ENCODE measurements at regions not wholly inside any gene's neighbourhood (a gene's known extent, or its start where the extent isn't known, plus 50 kb on each side); places are given as distances from the start of the nearest gene placed in this dataset.
"Not testable (repeated sequence)": the region's sequence is repeated elsewhere in the genome, so short reads cannot be mapped to it uniquely, and the experiment has no call there.

DNA sequence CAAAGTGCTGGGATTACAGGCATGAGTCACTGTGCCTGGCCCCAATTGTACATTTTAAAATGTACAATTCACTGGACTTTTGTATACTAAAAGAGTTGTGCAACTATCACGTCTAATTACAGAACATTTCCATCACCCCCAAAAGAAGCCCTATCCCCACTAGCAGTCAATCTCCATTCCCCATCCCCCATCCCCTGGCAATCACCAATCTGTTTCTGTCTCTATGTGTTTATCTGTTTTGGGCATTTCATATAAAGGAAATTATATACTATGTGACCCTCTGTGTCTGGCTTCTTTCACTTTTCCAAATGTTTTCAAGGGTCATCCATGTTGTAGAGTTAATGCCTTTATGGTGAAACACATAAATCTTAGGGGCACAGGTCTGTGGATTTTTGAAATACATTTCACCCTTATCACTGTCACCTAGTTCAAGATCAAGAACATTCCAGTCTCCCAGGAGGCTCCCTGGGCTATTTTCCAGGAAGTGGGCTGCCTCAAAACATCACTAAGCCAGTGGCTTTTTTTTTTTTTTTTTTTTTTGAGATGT is 129.2 kb downstream of the CRLF3 start:
- not testable (repeated sequence) for FAIRE-seq; DNase-seq (ENCODE audit: low spot score in 2 of 2)

- not testable (repeated sequence) for DNase-seq (ENCODE audit: low spot score in 2 of 2); FAIRE-seq
These were observed 130.7 kb downstream of the CRLF3 start for GRCh38 chr17:30693772-30694171.

DNA sequence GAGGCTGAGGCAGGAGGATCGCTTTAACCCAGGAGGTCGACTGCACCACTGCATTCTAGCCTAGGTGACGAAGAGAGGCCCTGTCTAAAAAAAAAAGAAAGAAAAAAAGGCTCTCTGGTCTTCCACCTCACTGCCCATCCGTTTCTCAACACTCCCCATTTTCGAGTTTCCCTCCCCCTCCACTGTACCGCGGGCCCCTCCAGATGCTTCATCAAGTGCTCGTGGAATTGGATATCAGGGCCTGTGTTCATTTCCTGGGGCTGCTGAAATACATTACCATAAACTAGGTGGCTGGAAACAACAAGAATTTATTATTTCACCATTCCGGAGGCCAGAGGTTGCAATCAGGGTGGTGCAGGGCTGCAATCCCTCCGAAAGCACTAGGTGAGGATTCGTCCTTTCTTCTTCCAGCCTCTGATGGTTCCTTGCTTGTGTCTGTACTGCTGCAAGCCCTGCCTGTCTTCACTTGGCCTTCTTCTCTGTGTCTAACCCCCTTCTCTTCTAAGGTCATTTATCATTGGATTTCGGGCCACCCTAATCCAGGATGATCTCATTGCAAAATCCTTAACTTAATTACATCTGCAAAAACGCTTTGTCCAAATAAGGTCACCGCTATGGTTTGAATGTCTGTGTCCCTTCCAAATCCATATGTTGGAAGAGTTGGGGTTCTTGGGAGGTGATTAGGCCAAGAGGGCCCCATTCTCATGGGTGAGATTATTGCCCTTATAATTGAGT is 135.1 kb downstream of the CRLF3 start:
- not testable (repeated sequence) for DNase-seq (ENCODE audit: low spot score in 2 of 2); FAIRE-seq

DNA sequence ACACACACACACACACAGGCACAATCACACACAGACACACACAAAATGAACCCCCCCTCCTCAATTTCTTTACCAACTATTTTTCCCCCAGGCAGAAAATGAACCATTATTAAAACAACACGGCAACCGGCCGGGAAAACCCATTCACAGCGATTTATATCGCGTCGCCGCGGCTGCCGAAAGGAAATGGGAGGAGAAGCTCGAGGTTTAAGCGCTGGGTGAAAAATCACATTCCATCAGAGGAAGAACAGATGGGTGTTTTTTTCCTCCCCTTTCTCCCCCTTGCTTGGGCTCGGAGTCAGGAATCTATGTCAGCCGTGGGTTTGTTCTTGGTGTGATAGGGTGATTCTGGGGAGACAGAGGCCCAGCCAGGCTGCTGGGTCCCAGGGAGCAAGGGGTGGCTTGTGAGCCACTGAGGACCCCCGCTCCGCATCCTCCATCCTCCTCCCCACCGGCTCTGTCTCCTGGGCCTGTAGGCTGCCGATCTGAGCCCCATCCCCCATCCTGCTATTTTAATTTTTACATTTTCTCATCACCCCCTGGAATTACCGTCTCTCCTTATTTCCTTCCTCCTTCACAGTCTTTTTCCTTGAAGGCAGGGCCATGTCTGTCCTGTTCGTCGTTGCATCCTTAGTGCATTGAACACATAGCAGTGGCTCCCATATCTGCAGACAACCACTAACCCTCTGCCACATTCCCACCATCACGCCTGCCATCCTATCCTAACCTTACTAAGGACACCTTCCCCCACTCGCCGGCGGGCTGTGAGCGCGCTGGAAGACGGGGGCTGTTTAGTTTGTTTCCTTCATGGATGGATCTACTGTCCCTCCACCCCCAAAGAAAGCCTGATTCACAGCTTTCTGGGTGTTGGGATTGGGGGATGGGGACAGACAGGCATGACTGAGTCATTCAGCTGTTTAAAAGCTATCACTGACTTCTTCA is 137.7 kb downstream of the CRLF3 start:
- FAIRE-seq; DNase-seq (ENCODE audit: low spot score in 2 of 2): not testable (repeated sequence)

GRCh38 chr17:30682280-30682679 is 142.2 kb downstream of the CRLF3 start:
- not testable (repeated sequence) for FAIRE-seq; DNase-seq (ENCODE audit: low spot score in 2 of 2)

- FAIRE-seq = not testable (repeated sequence)
These were observed 143.8 kb downstream of the CRLF3 start for GRCh38 chr17:30680681-30681080.

GRCh38 chr17:30677550-30678249 is 146.8 kb downstream of the CRLF3 start:
- DNase-seq (ENCODE audit: low spot score in 2 of 2) (no peak), FAIRE-seq (no peak)

More at GRCh38 chr17:30680681-30681080, 143.8 kb downstream of the CRLF3 start:
- DNase-seq (ENCODE audit: low spot score in 2 of 2) = not testable (repeated sequence)

DNA sequence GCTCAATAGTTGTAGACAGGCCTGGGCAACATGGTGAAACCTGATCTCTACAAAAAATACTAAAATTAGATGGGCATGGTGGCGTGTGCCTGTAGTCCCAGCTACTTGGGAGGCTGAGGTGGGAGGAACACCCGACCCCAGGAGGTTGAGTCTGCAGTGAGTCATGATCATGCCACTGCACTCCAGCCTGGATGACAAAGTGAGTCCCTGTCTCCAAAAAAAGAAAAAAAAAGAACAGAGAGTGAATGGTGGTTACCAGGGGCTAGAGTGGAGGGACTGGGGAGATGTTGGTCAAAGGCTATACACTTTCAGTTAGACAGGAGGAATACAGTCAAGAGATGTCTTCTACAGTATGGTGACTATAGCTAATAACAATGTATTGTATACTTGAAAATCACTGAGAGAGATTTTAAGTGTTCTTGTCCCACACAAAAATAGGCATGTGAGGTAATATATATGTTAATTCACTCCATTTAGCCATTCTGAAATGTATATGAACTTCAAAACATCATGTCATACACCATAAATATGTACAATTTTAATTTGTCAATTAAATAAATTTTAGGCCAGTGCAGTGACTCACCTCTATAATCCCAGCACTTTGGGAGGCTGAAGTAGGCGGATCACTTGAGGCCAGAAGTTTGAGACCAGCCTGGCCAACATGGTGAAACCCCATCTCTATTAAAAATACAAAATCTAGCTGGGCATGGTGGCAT is 148.6 kb downstream of the CRLF3 start:
- FAIRE-seq; DNase-seq (ENCODE audit: low spot score in 2 of 2): not testable (repeated sequence)

GRCh38 chr17:30669217-30669649 is 155.3 kb downstream of the CRLF3 start:
- DNase-seq (ENCODE audit: low spot score in 2 of 2); FAIRE-seq: not testable (repeated sequence)

DNA sequence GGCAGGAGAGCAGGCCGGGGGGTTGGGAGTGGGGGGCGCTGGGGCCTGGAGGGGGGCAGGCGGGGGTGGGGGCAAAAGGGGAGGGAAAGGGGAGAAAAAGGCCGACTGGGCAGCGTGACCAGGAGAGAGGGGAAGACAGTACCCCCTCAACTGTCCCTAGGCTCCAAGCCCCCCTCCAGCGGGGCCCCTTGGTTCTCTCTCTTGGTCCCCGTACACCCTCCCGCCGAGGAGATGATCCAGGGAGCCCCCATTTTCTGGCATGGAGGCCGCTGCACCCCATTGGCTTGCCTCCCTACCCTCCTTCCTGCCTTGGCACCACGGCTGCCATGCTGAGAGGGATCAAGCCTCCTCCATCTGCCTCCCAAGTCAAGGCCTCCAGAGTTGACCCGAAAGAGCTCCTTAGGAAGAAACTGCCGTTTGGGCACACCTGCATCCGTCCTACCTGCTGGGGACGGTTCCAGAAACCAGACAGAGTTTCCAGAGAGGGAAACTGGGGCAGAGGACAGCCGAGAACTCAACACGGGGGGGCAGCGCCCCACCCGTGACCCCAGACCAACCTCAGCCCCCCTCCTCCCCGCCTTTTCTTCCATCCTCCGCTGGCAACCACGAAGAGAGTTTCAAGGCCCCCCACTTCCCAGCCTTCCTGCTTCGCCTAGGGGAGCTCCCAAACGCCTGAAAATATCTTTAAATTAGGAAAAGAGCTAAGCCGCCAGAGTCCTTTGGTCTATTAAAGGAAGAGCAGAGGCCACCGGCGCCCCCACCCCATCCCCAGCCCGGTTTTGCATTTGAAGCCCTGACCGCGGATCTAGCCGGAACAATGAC is 155.9 kb downstream of the CRLF3 start:
- DNase-seq (ENCODE audit: low spot score in 2 of 2); FAIRE-seq: not testable (repeated sequence)

GRCh38 chr17:30667657-30668359 is 156.7 kb downstream of the CRLF3 start:
- not testable (repeated sequence) for DNase-seq (ENCODE audit: low spot score in 2 of 2); FAIRE-seq

GRCh38 chr17:30666838-30667656 is 157.4 kb downstream of the CRLF3 start:
- not testable (repeated sequence) for DNase-seq (ENCODE audit: low spot score in 2 of 2); FAIRE-seq

- DNase-seq (ENCODE audit: low spot score in 2 of 2) = not testable (repeated sequence)
These were observed 160.6 kb downstream of the CRLF3 start for GRCh38 chr17:30663727-30664455.

DNA sequence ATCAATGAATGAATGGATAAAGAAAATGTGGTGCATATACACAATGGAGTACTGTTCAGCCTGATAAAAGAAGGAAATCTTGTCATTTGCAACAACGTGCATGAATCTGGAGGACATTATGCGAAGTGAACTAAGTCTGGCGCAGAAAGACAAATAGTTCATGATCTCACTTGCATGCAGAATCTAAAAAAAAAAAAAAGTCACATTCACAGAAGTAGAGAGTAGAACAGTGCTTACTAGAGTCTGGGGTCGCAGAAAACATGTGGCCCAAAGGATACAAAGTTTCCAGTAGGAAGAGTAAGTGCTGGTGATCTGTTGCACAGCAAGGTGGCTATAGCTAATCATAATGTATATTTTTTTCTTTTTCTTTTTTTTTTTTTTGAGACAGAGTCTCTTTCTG is 167.3 kb downstream of the CRLF3 start:
- FAIRE-seq; DNase-seq (ENCODE audit: low spot score in 2 of 2): not testable (repeated sequence)

More at GRCh38 chr17:30663727-30664455, 160.6 kb downstream of the CRLF3 start:
- not testable (repeated sequence) for FAIRE-seq

DNA sequence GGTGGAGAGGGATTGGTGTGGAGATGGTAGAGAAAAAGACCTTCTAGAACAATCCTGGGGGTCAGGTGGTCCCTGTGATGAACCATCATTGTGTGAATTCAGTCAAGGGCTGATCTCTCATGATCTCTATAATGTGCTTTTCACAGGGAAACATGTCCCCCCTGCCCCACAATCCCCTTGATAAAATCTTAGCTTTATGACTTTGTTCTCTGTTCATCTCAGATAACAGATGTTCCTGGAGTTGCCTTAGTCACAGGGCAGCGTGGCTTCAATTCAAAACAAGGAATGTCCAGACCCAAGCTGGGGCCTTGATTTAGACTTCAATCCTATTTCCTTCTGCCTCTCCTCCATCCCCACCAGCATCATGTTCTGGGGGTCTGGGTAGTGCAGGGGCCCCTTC is 171.5 kb downstream of the CRLF3 start:
- not testable (repeated sequence) for DNase-seq (ENCODE audit: low spot score in 2 of 2); FAIRE-seq

- not testable (repeated sequence) for DNase-seq (ENCODE audit: low spot score in 2 of 2); FAIRE-seq
These were observed 172.9 kb downstream of the GOSR1 start for GRCh38 chr17:30650149-30650548.
